ENCODE measurements at regions not wholly inside any gene's neighbourhood (a gene's known extent, or its start where the extent isn't known, plus 50 kb on each side); places are given as distances from the start of the nearest gene placed in this dataset.

DNA sequence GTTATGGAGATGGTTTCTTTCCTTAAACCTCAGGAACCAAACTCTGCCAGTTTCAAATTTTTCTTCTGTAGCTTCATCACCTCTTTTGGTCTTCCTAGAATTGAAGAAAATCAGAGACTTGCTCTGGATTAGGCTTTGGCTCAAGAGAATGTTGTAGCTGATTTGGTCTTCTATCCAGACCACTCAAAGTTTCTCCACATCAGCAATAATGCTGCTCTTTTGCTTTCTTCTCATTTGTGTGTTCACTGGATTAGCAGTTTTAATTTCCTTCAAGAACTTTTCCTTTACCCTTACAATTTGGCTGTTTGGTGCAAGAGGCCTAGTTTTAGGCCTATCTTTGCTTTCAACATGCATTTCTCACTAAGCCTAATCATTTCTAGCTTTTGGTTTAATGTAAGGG lies 78.1 kb upstream of the PLCB4 start:
- no peak for DNase-seq (ENCODE audit: low read depth)

GRCh38 chr20:8994045-8994444 lies 74.8 kb upstream of the PLCB4 start:
- no peak for DNase-seq (ENCODE audit: low read depth)

DNA sequence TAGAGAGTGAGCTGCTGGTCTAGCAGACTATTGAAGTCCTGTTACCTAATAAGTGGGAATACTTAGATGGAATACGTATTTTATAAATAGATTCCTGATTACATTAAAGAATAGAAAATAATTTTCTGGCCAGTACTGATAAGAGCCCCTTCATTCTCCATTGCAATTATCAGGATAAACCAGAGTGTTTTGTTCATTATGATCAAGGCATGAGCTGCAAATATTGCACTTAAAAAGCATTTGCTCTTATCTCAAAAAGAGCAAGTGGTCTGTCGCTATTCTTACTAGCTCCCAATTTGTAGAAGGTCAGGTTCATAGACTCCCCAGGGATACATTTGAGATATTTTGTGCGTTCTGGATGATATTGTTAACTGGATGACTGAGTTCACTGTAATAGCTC lies 73.1 kb upstream of the PLCB4 start:
- DNase-seq (ENCODE audit: low read depth) = no peak

GRCh38 chr20:8996817-8997512 lies 71.9 kb upstream of the PLCB4 start:
- DNase-seq (ENCODE audit: low read depth) = no peak

DNA sequence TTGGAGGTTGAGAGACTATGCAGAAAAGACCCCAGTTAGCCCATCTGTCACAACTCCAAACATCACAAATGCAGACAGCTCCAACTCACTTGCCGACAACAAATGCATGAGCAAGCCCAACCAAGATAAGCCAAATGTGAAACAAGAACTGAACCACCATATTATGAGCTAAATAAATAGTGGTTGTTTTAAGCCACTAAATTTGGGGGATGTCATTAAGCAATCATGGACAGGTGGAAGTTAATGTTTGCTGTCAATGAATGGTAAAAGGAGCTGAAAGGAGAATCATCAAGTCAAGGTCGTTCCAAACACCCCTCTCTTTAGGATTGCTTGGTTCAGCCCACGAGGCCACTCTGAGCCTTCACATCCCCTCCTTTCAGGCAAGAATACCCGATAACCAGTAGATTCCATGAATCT lies 71.2 kb upstream of the PLCB4 start:
- no peak for DNase-seq (ENCODE audit: low read depth)

- no peak for DNase-seq (ENCODE audit: low read depth)
Observed at GRCh38 chr20:9011121-9011520, 57.8 kb upstream of the PLCB4 start.

GRCh38 chr20:9015232-9015983 lies 53.5 kb upstream of the PLCB4 start:
- DNase-seq (ENCODE audit: low read depth) = peak; percentile 48

GRCh38 chr20:9015984-9016324 lies 52.9 kb upstream of the PLCB4 start:
- peak; percentile 79 for DNase-seq (ENCODE audit: low read depth)

GRCh38 chr20:9018346-9018745 lies 50.5 kb upstream of the PLCB4 start:
- DNase-seq (ENCODE audit: low read depth) = no peak
